Fibroblast of pulmonary artery (primary cell): ENCODE measurements at regions not wholly inside any gene's neighbourhood (a gene's known extent, or its start where the extent isn't known, plus 50 kb on each side); places are given as distances from the start of the nearest gene placed in this dataset.

Experiments
- DNase-seq: peaks from one replicate; pipeline ENCODE4 v3.0.0-alpha.2; 2010; ENCODE audit warnings: low read depth
- H3K4me3 ChIP-seq: replicated peaks from 2 replicates; pipeline ENCODE4 v1.5.1; 2011; ENCODE audit warnings: low read depth, mild to moderate bottlenecking, control low read depth, low read length, moderate library complexity
- CTCF ChIP-seq: IDR thresholded peaks from 2 replicates; pipeline ENCODE4 v1.5.1; 2011; ENCODE audit warnings: mild to moderate bottlenecking, control low read depth, low read length, inconsistent platforms; ENCODE audit errors: missing control alignments

DNA sequence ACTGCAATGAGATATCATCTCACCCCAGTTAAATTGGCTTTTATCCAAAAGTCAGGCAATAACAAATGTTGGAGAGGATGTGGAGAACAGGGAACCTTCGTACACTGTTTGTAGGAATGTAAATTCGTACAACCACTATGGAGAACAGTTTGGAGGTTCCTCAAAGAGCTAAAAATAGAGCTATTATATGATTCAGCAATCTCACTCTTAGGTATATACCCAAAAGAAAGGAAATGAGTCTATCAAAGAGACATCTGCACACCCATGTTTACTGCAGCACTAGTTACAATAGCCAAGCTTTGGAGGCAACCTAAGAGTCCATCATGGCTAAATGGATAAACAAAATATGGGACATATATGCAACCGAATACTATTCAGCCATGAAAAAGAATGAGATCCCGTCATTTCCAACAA lies 68.0 kb upstream of the HES1 start:
- peak; percentile 9 for DNase-seq
- no peak for TF ChIP-seq CTCF
- no peak overlapping the region for H3K4me3 ChIP-seq

DNA sequence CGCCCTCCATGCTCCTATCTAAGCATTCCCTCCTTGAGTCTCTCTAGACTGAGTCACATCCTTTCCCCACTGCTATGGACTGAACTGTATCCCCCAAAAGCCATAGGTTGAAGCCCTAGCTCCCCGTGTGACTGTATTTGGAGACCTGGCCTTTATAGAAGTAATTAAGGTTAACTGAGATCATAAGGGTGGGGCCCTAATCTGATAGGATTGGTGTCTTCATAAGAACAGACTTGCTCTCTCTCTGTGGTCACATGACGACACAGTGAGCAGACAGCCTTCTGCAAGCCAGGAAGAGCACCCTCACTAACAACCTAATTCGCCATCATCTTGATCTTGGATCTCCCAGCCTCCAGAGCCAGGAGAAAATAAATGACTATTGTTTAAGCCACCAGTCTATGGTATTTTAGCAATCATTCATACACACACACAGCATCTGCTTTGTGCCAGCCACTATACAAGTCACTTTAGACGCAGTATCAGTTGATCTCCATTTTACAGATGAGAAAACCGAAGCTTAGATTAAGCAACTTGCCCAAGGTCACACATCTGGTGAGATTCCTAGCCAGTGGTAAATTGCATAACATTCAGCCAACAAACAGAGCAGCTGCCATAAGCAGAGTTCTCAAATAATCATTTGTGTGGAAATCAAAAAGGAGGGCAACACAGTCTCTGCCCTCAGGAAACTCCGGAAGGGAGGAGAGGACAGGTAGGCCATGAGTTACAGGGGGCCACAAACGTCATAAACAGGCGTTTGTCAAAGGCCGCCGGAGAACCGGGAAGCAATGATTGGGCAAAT lies 66.3 kb upstream of the HES1 start:
- peak; percentile 66 for DNase-seq
- H3K4me3 ChIP-seq: no peak overlapping the region
- TF ChIP-seq CTCF: no peak

DNA sequence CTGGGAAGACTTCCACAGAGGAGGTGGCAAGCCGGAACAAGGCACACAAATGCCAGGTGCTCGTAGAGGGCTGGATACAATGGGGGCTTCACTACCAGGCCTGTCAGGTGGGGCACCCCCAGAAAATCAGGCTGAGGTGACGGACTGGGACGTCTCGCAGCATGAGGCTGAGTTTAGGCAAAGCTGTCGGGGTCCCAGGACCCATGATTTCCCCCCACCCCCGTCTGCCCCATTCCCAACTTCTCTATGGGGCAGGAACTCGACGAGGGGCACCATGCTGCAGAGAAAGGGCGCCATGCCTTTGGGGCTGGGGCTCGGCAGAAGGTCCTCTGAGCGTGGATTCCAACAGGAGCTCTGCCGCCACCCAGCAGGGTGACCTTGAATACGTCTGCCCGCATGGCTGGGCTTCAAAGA lies 65.7 kb upstream of the HES1 start:
- TF ChIP-seq CTCF: no peak
- DNase-seq: no peak
- peak overlapping the region; percentile 45 for H3K4me3 ChIP-seq

- peak overlapping the region; percentile 45 for H3K4me3 ChIP-seq
- peak; percentile 94 for DNase-seq
- no peak for TF ChIP-seq CTCF
These were observed 65.1 kb upstream of the HES1 start for GRCh38 chr3:194070634-194071409.

- DNase-seq: no peak
- H3K4me3 ChIP-seq: no peak overlapping the region
- TF ChIP-seq CTCF: no peak
These were observed 63.9 kb upstream of the HES1 start for GRCh38 chr3:194072097-194072428.

DNA sequence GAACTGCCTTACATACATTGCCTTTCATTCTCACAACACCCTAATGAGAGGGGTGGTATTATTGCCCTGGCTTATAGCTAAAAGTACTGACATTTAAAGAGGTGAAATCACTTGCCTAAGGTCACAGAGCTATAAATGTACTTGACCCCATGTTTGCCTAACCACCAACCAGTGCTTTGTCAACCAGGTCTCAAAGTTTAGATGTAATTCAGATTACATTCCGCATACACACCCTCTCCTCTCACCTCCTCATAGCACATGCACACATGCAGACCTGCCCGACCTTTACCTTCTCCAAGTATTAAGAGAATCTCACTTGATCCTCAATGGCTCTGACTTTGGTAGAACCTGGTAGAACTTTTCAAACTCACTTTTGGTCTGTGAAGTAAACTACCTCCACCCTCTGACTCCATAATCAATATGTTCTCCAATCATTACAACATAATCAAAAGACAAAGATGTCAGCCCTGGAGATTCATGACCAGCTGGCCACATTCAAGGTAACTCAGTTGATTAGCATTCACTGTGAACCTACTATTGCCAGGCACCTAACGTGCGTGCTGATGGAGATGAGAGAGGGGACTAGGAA lies 63.2 kb upstream of the HES1 start:
- H3K4me3 ChIP-seq: no peak overlapping the region
- TF ChIP-seq CTCF: no peak
- DNase-seq: no peak
